K562 (cell line): ENCODE measurements at regions not wholly inside any gene's neighbourhood (a gene's known extent, or its start where the extent isn't known, plus 50 kb on each side); places are given as distances from the start of the nearest gene placed in this dataset.

Source experiments
- ADNP ChIP-seq: fragments of 200-800 bp; sonication (Bioruptor generic); IDR thresholded peaks from 2 replicates; pipeline ENCODE4 v1.6.1; 2016; ENCODE audit warnings: missing genetic modification characterization, missing compliant biosample characterization
- BHLHE40 ChIP-seq: IDR thresholded peaks from 2 replicates; pipeline ENCODE4 v1.6.1; 2011; ENCODE audit warnings: low read length, improper control_type of control experiment
- COPS2 ChIP-seq: fragments of 450-650 bp; conservative IDR thresholded peaks from 2 replicates; pipeline ENCODE4 v1.6.1; 2016; ENCODE audit warnings: mild to moderate bottlenecking, moderate library complexity
- DNMT1 ChIP-seq: fragments of 450-650 bp; IDR thresholded peaks from 2 replicates; pipeline ENCODE4 v1.6.1; 2016; ENCODE audit warnings: antibody characterized with exemption, mild to moderate bottlenecking
- ETS1 ChIP-seq: conservative IDR thresholded peaks from 2 replicates; pipeline ENCODE4 v1.6.1; 2011; ENCODE audit warnings: low read depth, mild to moderate bottlenecking, low read length; ENCODE audit not compliant: control insufficient read depth
- EWSR1 ChIP-seq: fragments of 450-650 bp; IDR thresholded peaks from 2 replicates; pipeline ENCODE4 v1.6.1; 2018; ENCODE audit warnings: borderline replicate concordance, mild to moderate bottlenecking, low read depth, moderate library complexity; ENCODE audit not compliant: partially characterized antibody
- EZH2 ChIP-seq: IDR thresholded peaks from 2 replicates; pipeline ENCODE4 v1.6.1; 2012; ENCODE audit warnings: low read depth, mild to moderate bottlenecking, inconsistent platforms, low read length, borderline replicate concordance
- FOXJ2 ChIP-seq: fragments of 200-800 bp; sonication (Bioruptor generic); IDR thresholded peaks from 2 replicates; pipeline ENCODE4 v1.6.1; 2016; ENCODE audit warnings: missing genetic modification characterization, missing compliant biosample characterization
- KAT7 ChIP-seq: sonication (generic); formaldehyde crosslinking; IDR thresholded peaks from 2 replicates; pipeline ENCODE4 v1.8.0; 2022; ENCODE audit warnings: missing genetic modification reagents, mild to moderate bottlenecking, borderline replicate concordance
- MAFF ChIP-seq: IDR thresholded peaks from 2 replicates; pipeline ENCODE4 v1.6.1; 2012; ENCODE audit warnings: low read length, improper control_type of control experiment
- NCOA6 ChIP-seq: fragments of 450-650 bp; IDR thresholded peaks from 2 replicates; pipeline ENCODE4 v1.6.1; 2017; ENCODE audit warnings: mild to moderate bottlenecking
- NELFE ChIP-seq: IDR thresholded peaks from 2 replicates; pipeline ENCODE4 v1.6.1; 2011; ENCODE audit warnings: mild to moderate bottlenecking; ENCODE audit not compliant: insufficient read depth, insufficient read length
- NKRF ChIP-seq: fragments of 450-650 bp; IDR thresholded peaks from 2 replicates; pipeline ENCODE4 v1.6.1; 2016; ENCODE audit warnings: borderline replicate concordance
- NUFIP1 ChIP-seq: fragments of 450-650 bp; IDR thresholded peaks from 2 replicates; pipeline ENCODE4 v1.6.1; 2018; ENCODE audit not compliant: partially characterized antibody
- POLR2G ChIP-seq: fragments of 200-400 bp; formaldehyde crosslinking; IDR thresholded peaks from 2 replicates; pipeline ENCODE4 v1.6.1; 2017; ENCODE audit warnings: low read depth, mild to moderate bottlenecking, antibody characterized with exemption, low read length, moderate library complexity
- PTTG1 ChIP-seq: fragments of 450-650 bp; IDR thresholded peaks from 2 replicates; pipeline ENCODE4 v1.6.1; 2016; ENCODE audit warnings: low read depth, mild to moderate bottlenecking, missing genetic modification characterization, missing compliant biosample characterization
- PYGO2 ChIP-seq: fragments of 450-650 bp; IDR thresholded peaks from 2 replicates; pipeline ENCODE4 v1.6.1; 2016; ENCODE audit warnings: mild to moderate bottlenecking, missing genetic modification characterization, moderate library complexity, missing compliant biosample characterization
- RNF2 ChIP-seq: sonication (generic); IDR thresholded peaks from 2 replicates; pipeline ENCODE4 v1.6.1; 2016
- SIN3A ChIP-seq, 2 experiments: fragments of 150-350 bp in 1 of 2; IDR thresholded peaks; 2 replicates each; pipeline ENCODE4 v1.6.1; 2011 to 2016; ENCODE audit warnings: borderline replicate concordance in 2 of 2, low read depth in 2 of 2, low read length in 2 of 2, mild to moderate bottlenecking in 2 of 2, moderate library complexity in 2 of 2; ENCODE audit not compliant: control insufficient read depth in 1 of 2
- TCFL5 ChIP-seq: fragments of 250-450 bp; sonication (Bioruptor Pico); conservative IDR thresholded peaks from 2 replicates; pipeline ENCODE4 v1.6.1; 2021; ENCODE audit warnings: mild to moderate bottlenecking, moderate library complexity, matching md5 sums
- TRIM24 ChIP-seq, 2 experiments: fragments of 450-650 bp; IDR thresholded peaks; 2 replicates each; pipeline ENCODE4 v1.6.1; 2016
- TRIM25 ChIP-seq: fragments of 450-650 bp; IDR thresholded peaks from 2 replicates; pipeline ENCODE4 v1.7.0; 2016; ENCODE audit warnings: borderline replicate concordance
- ZNF253 ChIP-seq: fragments of 250-450 bp; sonication (Bioruptor Pico); conservative IDR thresholded peaks from 2 replicates; pipeline ENCODE4 v1.6.1; 2021; ENCODE audit warnings: mild to moderate bottlenecking
- ZNF589 ChIP-seq: fragments of 200-800 bp; sonication (Bioruptor generic); IDR thresholded peaks from 2 replicates; pipeline ENCODE4 v1.6.1; 2016; ENCODE audit warnings: low read depth, missing genetic modification characterization, missing compliant biosample characterization
- ZNF644 ChIP-seq: fragments of 200-800 bp; sonication (Bioruptor generic); IDR thresholded peaks from 2 replicates; pipeline ENCODE4 v1.6.1; 2016; ENCODE audit warnings: low read depth, missing genetic modification characterization, missing compliant biosample characterization
- ZNF696 ChIP-seq: fragments of 250-450 bp; sonication (Bioruptor Pico); conservative IDR thresholded peaks from 2 replicates; pipeline ENCODE4 v1.4.0; 2020; ENCODE audit warnings: mild to moderate bottlenecking, moderate library complexity

- no peak for TF ChIP-seq COPS2
- TF ChIP-seq POLR2G, result no peak
- TF ChIP-seq PYGO2, result no peak
- TF ChIP-seq ZNF644, result peak; percentile 92
- TF ChIP-seq BHLHE40, result no peak
- no peak for TF ChIP-seq ETS1
- TF ChIP-seq TRIM24 (IDR thresholded peaks at IDR 0.05), result peak; percentile 83 to 93
- TF ChIP-seq EWSR1, result no peak
- TF ChIP-seq EZH2, result no peak
- no peak for TF ChIP-seq ZNF696 (CRISPR knock-in tag)
- peak; percentile 82 for TF ChIP-seq ZNF589 (CRISPR knock-in tag)
- TF ChIP-seq DNMT1, result no peak
- TF ChIP-seq ZNF253 (CRISPR knock-in tag), result no peak
- TF ChIP-seq PTTG1 (tag), result no peak
- TF ChIP-seq TCFL5 (CRISPR knock-in tag), result no peak
- TF ChIP-seq FOXJ2, result peak; percentile 65; the same call in 1 of the 2 replicates
- no peak for TF ChIP-seq NUFIP1
- peak; percentile 15; the same call in 1 of the 2 replicates for TF ChIP-seq RNF2
- no peak for TF ChIP-seq TRIM25
- no peak for TF ChIP-seq SIN3A (IDR thresholded peaks at IDR 0.05; ENCODE audit: borderline replicate concordance in 2 of 2, control insufficient read depth in 1 of 2, low read depth in 2 of 2, low read length in 2 of 2)
- peak; percentile 53; the same call in 1 of the 2 replicates for TF ChIP-seq ADNP (tag)
- no peak for TF ChIP-seq NCOA6
- no peak for TF ChIP-seq NKRF
- TF ChIP-seq MAFF, result peak; percentile 88
- TF ChIP-seq NELFE, result no peak
- no peak for TF ChIP-seq KAT7
Observed at GRCh38 chr15:95684693-95685115, 645.8 kb upstream of the NR2F2 start (continued).
